ENCODE measurements at regions not wholly inside any gene's neighbourhood (a gene's known extent, or its start where the extent isn't known, plus 50 kb on each side); places are given as distances from the start of the nearest gene placed in this dataset.

DNA sequence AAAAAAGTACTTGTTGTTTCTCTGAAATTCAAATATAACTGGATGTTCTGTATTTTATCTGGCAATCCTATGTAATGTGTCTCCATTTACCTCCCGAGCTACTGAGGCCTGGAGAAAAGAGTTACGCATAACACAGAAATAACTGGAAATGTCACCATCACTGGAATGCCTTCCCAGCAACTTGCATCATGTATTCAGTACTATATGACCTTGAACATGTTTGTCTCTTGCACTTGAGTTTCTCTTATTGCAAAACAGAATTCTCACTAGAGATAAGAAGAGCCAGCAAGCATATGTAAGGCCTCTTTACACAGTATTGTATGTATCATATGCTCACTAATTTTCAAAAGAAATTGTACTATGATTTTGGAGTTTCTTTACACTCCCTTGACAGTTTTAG, 99.6 kb upstream of the CTAGE1 start:
- H3K27me3 Mint-ChIP-seq (ENCODE audit: low read depth in 3 of 3) = no peaks in the 10 kb centered on the region
- H4K20me1 ChIP-seq (ENCODE audit: insufficient read depth, low read length) = no peaks in the 10 kb centered on the region
- H3K27ac ChIP-seq (ENCODE audit: low read depth in 1 of 2, low read length in 2 of 2) = no peak overlapping the region
- no peak overlapping the region for H3K4me3 ChIP-seq (replicated peaks in 1 of 3; ENCODE audit: low read depth in 2 of 3, low read length in 3 of 3)
- no peak overlapping the region for H2AFZ ChIP-seq (ENCODE audit: insufficient read depth, low read depth, low read length, poor library complexity, severe bottlenecking)
- H3K9ac ChIP-seq (ENCODE audit: insufficient read depth, low read length, poor library complexity, severe bottlenecking) = no peak overlapping the region
- no peak overlapping the region for H3K4me3 Mint-ChIP-seq
- no peaks in the 10 kb centered on the region for H3K36me3 ChIP-seq (replicated peaks in 1 of 2; ENCODE audit: control insufficient read depth in 1 of 2, insufficient read depth in 2 of 2, low read length in 2 of 2)
- no peak for DNase-seq
- H3K4me1 Mint-ChIP-seq = no peaks in the 10 kb centered on the region
- TF ChIP-seq, protein P1, sequence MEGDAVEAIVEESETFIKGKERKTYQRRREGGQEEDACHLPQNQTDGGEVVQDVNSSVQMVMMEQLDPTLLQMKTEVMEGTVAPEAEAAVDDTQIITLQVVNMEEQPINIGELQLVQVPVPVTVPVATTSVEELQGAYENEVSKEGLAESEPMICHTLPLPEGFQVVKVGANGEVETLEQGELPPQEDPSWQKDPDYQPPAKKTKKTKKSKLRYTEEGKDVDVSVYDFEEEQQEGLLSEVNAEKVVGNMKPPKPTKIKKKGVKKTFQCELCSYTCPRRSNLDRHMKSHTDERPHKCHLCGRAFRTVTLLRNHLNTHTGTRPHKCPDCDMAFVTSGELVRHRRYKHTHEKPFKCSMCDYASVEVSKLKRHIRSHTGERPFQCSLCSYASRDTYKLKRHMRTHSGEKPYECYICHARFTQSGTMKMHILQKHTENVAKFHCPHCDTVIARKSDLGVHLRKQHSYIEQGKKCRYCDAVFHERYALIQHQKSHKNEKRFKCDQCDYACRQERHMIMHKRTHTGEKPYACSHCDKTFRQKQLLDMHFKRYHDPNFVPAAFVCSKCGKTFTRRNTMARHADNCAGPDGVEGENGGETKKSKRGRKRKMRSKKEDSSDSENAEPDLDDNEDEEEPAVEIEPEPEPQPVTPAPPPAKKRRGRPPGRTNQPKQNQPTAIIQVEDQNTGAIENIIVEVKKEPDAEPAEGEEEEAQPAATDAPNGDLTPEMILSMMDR (IDR thresholded peaks at IDR 0.05) = no peak
- H3K27me3 ChIP-seq (ENCODE audit: control insufficient read depth in 2 of 2, insufficient read depth in 2 of 2, low read length in 2 of 2) = no peaks in the 10 kb centered on the region
- WGBS (ENCODE audit: insufficient coverage) = no CpG with 5 or more reads among the region's 2 CpGs
- H3K36me3 Mint-ChIP-seq = no peaks in the 10 kb centered on the region
- no peaks in the 10 kb centered on the region for H3K79me2 ChIP-seq (ENCODE audit: insufficient read depth, low read length)
- no peak overlapping the region for H3K4me2 ChIP-seq (replicated peaks; ENCODE audit: extremely low read depth, low read length, poor library complexity, severe bottlenecking)
- peaks cover 0 to 12% (median 2%) of the 10 kb centered on the region in 7 donors for H3K9me3 Mint-ChIP-seq
- intact Hi-C loops (cut with micrococcal nuclease) = no loop called here
- H3K27ac Mint-ChIP-seq = no peak overlapping the region
- peaks cover 0 to 11% of the 10 kb centered on the region in 2 donors for H3K9me3 ChIP-seq (replicated peaks in 1 of 2; ENCODE audit: control insufficient read depth in 1 of 2, insufficient read depth in 1 of 2, low read length in 2 of 2)
- no peaks in the 10 kb centered on the region for H3K4me1 ChIP-seq (ENCODE audit: control insufficient read depth in 1 of 2, insufficient read depth in 2 of 2, low read length in 2 of 2)

DNA sequence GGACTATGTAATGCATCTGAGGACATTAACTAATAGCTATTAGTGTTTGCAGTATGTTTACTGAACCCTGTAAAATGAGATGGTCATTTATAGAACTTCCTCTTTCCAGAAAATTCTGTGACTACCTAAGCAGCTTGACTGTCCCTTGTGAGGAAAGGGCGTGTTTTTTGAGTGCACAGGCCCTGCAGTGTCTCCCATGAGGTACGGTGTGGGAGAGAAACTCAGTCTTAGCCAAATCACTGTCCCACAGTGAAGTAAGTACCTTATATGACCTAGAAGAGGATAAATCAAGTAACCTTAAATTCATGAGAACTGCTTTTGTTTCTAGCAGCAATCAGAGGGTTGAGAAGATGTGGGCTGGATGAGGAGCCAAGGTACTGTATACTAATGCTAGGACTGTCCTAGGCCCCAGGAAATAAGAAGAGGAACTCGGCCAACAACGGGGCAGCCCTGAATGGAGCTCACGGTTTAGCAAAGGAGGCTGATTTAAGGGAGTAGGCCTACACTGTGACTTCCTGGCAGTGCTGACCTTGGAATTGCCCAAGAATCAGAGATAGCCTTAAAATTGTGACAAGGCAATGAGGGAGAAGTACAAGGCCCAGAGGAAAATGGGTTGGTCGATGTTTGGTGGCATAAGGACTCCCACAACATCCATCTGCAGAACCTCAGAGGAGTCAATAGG, 103.5 kb upstream of the CTAGE1 start:
- Histone ChIP-seq H3K9me3 (replicated peaks in 1 of 2; ENCODE audit: control insufficient read depth in 1 of 2, insufficient read depth in 1 of 2, low read length in 2 of 2) (peaks cover 0 to 4% of the 10 kb centered on the region in 2 donors), H2AFZ (ENCODE audit: insufficient read depth, low read depth, low read length, poor library complexity, severe bottlenecking) (no peak overlapping the region), H3K4me3 (replicated peaks in 1 of 3; ENCODE audit: low read depth in 2 of 3, low read length in 3 of 3) (no peak overlapping the region), H3K4me2 (replicated peaks; ENCODE audit: extremely low read depth, low read length, poor library complexity, severe bottlenecking) (no peak overlapping the region), H3K36me3 (replicated peaks in 1 of 2; ENCODE audit: control insufficient read depth in 1 of 2, insufficient read depth in 2 of 2, low read length in 2 of 2) (no peaks in the 10 kb centered on the region), H3K9ac (ENCODE audit: insufficient read depth, low read length, poor library complexity, severe bottlenecking) (no peak overlapping the region), H3K79me2 (ENCODE audit: insufficient read depth, low read length) (no peaks in the 10 kb centered on the region), H3K4me1 (ENCODE audit: control insufficient read depth in 1 of 2, insufficient read depth in 2 of 2, low read length in 2 of 2) (no peaks in the 10 kb centered on the region), H4K20me1 (ENCODE audit: insufficient read depth, low read length) (no peaks in the 10 kb centered on the region), H3K27ac (ENCODE audit: low read depth in 1 of 2, low read length in 2 of 2) (no peak overlapping the region), H3K27me3 (ENCODE audit: control insufficient read depth in 2 of 2, insufficient read depth in 2 of 2, low read length in 2 of 2) (no peaks in the 10 kb centered on the region)
- Mint-ChIP-seq H3K4me3 (no peak overlapping the region), H3K27me3 (ENCODE audit: low read depth in 3 of 3) (no peaks in the 10 kb centered on the region), H3K36me3 (no peaks in the 10 kb centered on the region), H3K9me3 (peaks cover 0 to 8% (median 3%) of the 10 kb centered on the region in 7 donors), H3K27ac (no peak overlapping the region), H3K4me1 (no peaks in the 10 kb centered on the region)
- intact Hi-C loops (cut with micrococcal nuclease) = no loop called here
- 73% methylated on average over 2 of the region's 6 CpGs for WGBS (ENCODE audit: insufficient coverage)
- TF ChIP-seq, protein P1 (IDR thresholded peaks at IDR 0.05) = no peak
- DNase-seq = no peak

Measured in CD14-positive monocyte (primary cell).